Stimulated activated CD8-positive, alpha-beta memory T cell treated with anti-CD3 and anti-CD28 coated beads, Interleukin-4, amount 100 ng/mL, for 24 hours (primary cell): ENCODE measurements at regions not wholly inside any gene's neighbourhood (a gene's known extent, or its start where the extent isn't known, plus 50 kb on each side); places are given as distances from the start of the nearest gene placed in this dataset.
"Not testable (repeated sequence)": the region's sequence is repeated elsewhere in the genome, so short reads cannot be mapped to it uniquely, and the experiment has no call there.

Source experiments
- DNase-seq: peaks from one replicate; pipeline ENCODE4 v3.0.0-alpha.2; 2020; ENCODE audit warnings: low read depth

GRCh38 chr6:156601152-156602065, 175.8 kb upstream of the ARID1B start:
- no peak for DNase-seq

GRCh38 chr6:156600678-156601077, 176.5 kb upstream of the ARID1B start:
- no peak for DNase-seq

GRCh38 chr6:156599978-156600590, 177.1 kb upstream of the ARID1B start:
- no peak for DNase-seq

- no peak for DNase-seq
These were observed 177.8 kb upstream of the ARID1B start for GRCh38 chr6:156599366-156599765.

- no peak for DNase-seq
These were observed 178.4 kb upstream of the ARID1B start for GRCh38 chr6:156598855-156599180.

GRCh38 chr6:156598071-156598854, 178.9 kb upstream of the ARID1B start:
- no peak for DNase-seq

GRCh38 chr6:156597095-156597494, 180.1 kb upstream of the ARID1B start:
- no peak for DNase-seq

- no peak for DNase-seq
These were observed 181.7 kb upstream of the ARID1B start for GRCh38 chr6:156595476-156595875.

GRCh38 chr6:156593893-156594292, 183.3 kb upstream of the ARID1B start:
- DNase-seq: no peak

- no peak for DNase-seq
These were observed 184.1 kb upstream of the ARID1B start for GRCh38 chr6:156593127-156593526.

GRCh38 chr6:156590482-156590881, 186.7 kb upstream of the ARID1B start:
- no peak for DNase-seq

GRCh38 chr6:156589281-156589680, 187.9 kb upstream of the ARID1B start:
- DNase-seq: no peak

GRCh38 chr6:156587751-156588301, 189.4 kb upstream of the ARID1B start:
- DNase-seq: no peak

GRCh38 chr6:156587071-156587470, 190.1 kb upstream of the ARID1B start:
- DNase-seq: no peak

GRCh38 chr6:156585859-156586258, 191.3 kb upstream of the ARID1B start:
- no peak for DNase-seq

- not testable (repeated sequence) for DNase-seq
These were observed 193.1 kb upstream of the ARID1B start for GRCh38 chr6:156584121-156584520.

- DNase-seq: no peak
These were observed 194.1 kb upstream of the ARID1B start for GRCh38 chr6:156583083-156583482.

GRCh38 chr6:156582509-156582992, 194.6 kb upstream of the ARID1B start:
- no peak for DNase-seq

GRCh38 chr6:156579564-156579963, 197.6 kb upstream of the ARID1B start:
- no peak for DNase-seq

GRCh38 chr6:156577749-156578148, 199.4 kb upstream of the ARID1B start:
- DNase-seq: no peak

GRCh38 chr6:156575361-156575760, 201.8 kb upstream of the ARID1B start:
- DNase-seq: no peak

- DNase-seq: no peak
These were observed 212.4 kb upstream of the ARID1B start for GRCh38 chr6:156564807-156565149.
